Jurkat, Clone E6-1 (cell line): ENCODE measurements at regions not wholly inside any gene's neighbourhood (a gene's known extent, or its start where the extent isn't known, plus 50 kb on each side); places are given as distances from the start of the nearest gene placed in this dataset.
"Not testable (repeated sequence)": the region's sequence is repeated elsewhere in the genome, so short reads cannot be mapped to it uniquely, and the experiment has no call there.

Source experiments
- DNase-seq: peaks from one replicate; pipeline ENCODE4 v3.0.0-alpha.2; 2011; ENCODE audit warnings: low read depth, low spot score
- H3K4me3 ChIP-seq: 2 replicates; pipeline ENCODE4 v1.5.1; 2011; ENCODE audit warnings: mild to moderate bottlenecking, low read length, control low read depth, moderate library complexity

- H3K4me3 ChIP-seq, result no peak overlapping the region
- DNase-seq, result no peak
These were observed 580.9 kb downstream of the SOX5 start for GRCh38 chr12:23368590-23368989.

- no peak overlapping the region for H3K4me3 ChIP-seq
- no peak for DNase-seq
These were observed 573.8 kb downstream of the SOX5 start for GRCh38 chr12:23375621-23376020.

GRCh38 chr12:23376238-23376637, 573.2 kb downstream of the SOX5 start:
- DNase-seq, result no peak

GRCh38 chr12:23380419-23381100, 568.9 kb downstream of the SOX5 start:
- no peak for DNase-seq
- no peak overlapping the region for H3K4me3 ChIP-seq

More at GRCh38 chr12:23376238-23376637, 573.2 kb downstream of the SOX5 start:
- no peak overlapping the region for H3K4me3 ChIP-seq

- H3K4me3 ChIP-seq, result not testable (repeated sequence)
These were observed 560.6 kb downstream of the SOX5 start for GRCh38 chr12:23388898-23389297.

GRCh38 chr12:23389315-23389714, 560.2 kb downstream of the SOX5 start:
- not testable (repeated sequence) for DNase-seq, H3K4me3 ChIP-seq

More at GRCh38 chr12:23388898-23389297, 560.6 kb downstream of the SOX5 start:
- not testable (repeated sequence) for DNase-seq

GRCh38 chr12:23399402-23399933, 550.0 kb downstream of the SOX5 start:
- no peak overlapping the region for H3K4me3 ChIP-seq
- no peak for DNase-seq

- DNase-seq, result no peak
- H3K4me3 ChIP-seq, result no peak overlapping the region
These were observed 534.3 kb downstream of the SOX5 start for GRCh38 chr12:23415180-23415579.

GRCh38 chr12:23421556-23421955, 527.9 kb downstream of the SOX5 start:
- H3K4me3 ChIP-seq, result no peak overlapping the region
- DNase-seq, result no peak

GRCh38 chr12:23423097-23423687, 526.3 kb downstream of the SOX5 start:
- H3K4me3 ChIP-seq, result no peak overlapping the region
- no peak for DNase-seq

- H3K4me3 ChIP-seq, result no peak overlapping the region
- DNase-seq, result no peak
These were observed 525.7 kb downstream of the SOX5 start for GRCh38 chr12:23423796-23424195.

- H3K4me3 ChIP-seq, result no peak overlapping the region
- DNase-seq, result no peak
These were observed 524.8 kb downstream of the SOX5 start for GRCh38 chr12:23424685-23425084.

- H3K4me3 ChIP-seq, result no peak overlapping the region
- no peak for DNase-seq
These were observed 523.1 kb downstream of the SOX5 start for GRCh38 chr12:23426328-23426727.

- no peak overlapping the region for H3K4me3 ChIP-seq
- no peak for DNase-seq
These were observed 520.7 kb downstream of the SOX5 start for GRCh38 chr12:23428758-23429157.

GRCh38 chr12:23431006-23431405, 518.5 kb downstream of the SOX5 start:
- no peak overlapping the region for H3K4me3 ChIP-seq
- DNase-seq, result no peak

- H3K4me3 ChIP-seq, result no peak overlapping the region
- no peak for DNase-seq
These were observed 516.3 kb downstream of the SOX5 start for GRCh38 chr12:23433121-23433520.

GRCh38 chr12:23434154-23434553, 515.3 kb downstream of the SOX5 start:
- no peak overlapping the region for H3K4me3 ChIP-seq
- no peak for DNase-seq

- DNase-seq, result no peak
- H3K4me3 ChIP-seq, result no peak overlapping the region
These were observed 502.7 kb downstream of the SOX5 start for GRCh38 chr12:23446746-23447145.

- no peak overlapping the region for H3K4me3 ChIP-seq
- no peak for DNase-seq
These were observed 498.7 kb downstream of the SOX5 start for GRCh38 chr12:23450810-23451209.

- no peak for DNase-seq
- H3K4me3 ChIP-seq, result no peak overlapping the region
These were observed 494.2 kb downstream of the SOX5 start for GRCh38 chr12:23455283-23455682.

- no peak overlapping the region for H3K4me3 ChIP-seq
- DNase-seq, result no peak
These were observed 490.8 kb downstream of the SOX5 start for GRCh38 chr12:23458640-23459039.
